OCI-LY7 (cell line): ENCODE measurements at regions not wholly inside any gene's neighbourhood (a gene's known extent, or its start where the extent isn't known, plus 50 kb on each side); places are given as distances from the start of the nearest gene placed in this dataset.

ENCODE experiments used
- BruUV-seq: library from RNA; stranded (reverse); fragments of 400-500 nt; replicated peaks from 2 replicates; lab custom pipeline; 2021; lab: Mats Ljungman, UMichigan
- CTCF ChIA-PET: fragments of 300-600 bp; sonication (Branson Sonifier 250); formaldehyde crosslinking; loops from one replicate; lab custom pipeline; 2022; ENCODE audit warnings: antibody characterized with exemption; ENCODE audit not compliant: unreplicated experiment; lab: Charles Lee
- POLR2A ChIA-PET: fragments of 300-600 bp; sonication (Branson Sonifier 250); formaldehyde crosslinking; loops from one replicate; lab custom pipeline; 2022; ENCODE audit warnings: antibody characterized with exemption; lab: Charles Lee
- DNase-seq: peaks from one replicate; pipeline ENCODE4 v3.0.0-alpha.2; 2015; ENCODE audit warnings: low spot score
- H2AFZ ChIP-seq: fragments of 200-600 bp; sonication (generic), shearing (Covaris generic); 2 replicates; pipeline ENCODE4 v1.6.1; 2014; ENCODE audit warnings: mild to moderate bottlenecking, antibody characterized with exemption, low read length, moderate library complexity
- H3K27ac ChIP-seq: fragments of 200-600 bp; sonication (generic); 2 replicates; pipeline ENCODE4 v1.5.1; 2014; ENCODE audit warnings: mixed run types, low read depth, mild to moderate bottlenecking, moderate library complexity, low read length, inconsistent platforms; ENCODE audit not compliant: poor library complexity, severe bottlenecking
- H3K36me3 ChIP-seq: fragments of 200-600 bp; sonication (generic); 2 replicates; pipeline ENCODE4 v1.6.1; 2014; ENCODE audit warnings: mild to moderate bottlenecking, antibody characterized with exemption, low read length, moderate library complexity, mixed read lengths; ENCODE audit not compliant: insufficient read depth
- H3K4me1 ChIP-seq: fragments of 200-600 bp; sonication (generic); 2 replicates; pipeline ENCODE4 v1.5.1; 2014; ENCODE audit warnings: mild to moderate bottlenecking, low read length; ENCODE audit not compliant: insufficient read depth, poor library complexity, severe bottlenecking
- H3K4me2 ChIP-seq: fragments of 200-600 bp; sonication (generic); 2 replicates; pipeline ENCODE4 v1.6.1; 2014; ENCODE audit warnings: mild to moderate bottlenecking, low read length
- H3K4me3 ChIP-seq: fragments of 200-600 bp; sonication (generic); 2 replicates; pipeline ENCODE4 v1.5.1; 2014; ENCODE audit warnings: mild to moderate bottlenecking, low read depth, low read length; ENCODE audit not compliant: poor library complexity, severe bottlenecking
- H3K79me2 ChIP-seq: fragments of 200-600 bp; sonication (generic); 2 replicates; pipeline ENCODE4 v1.6.1; 2016; ENCODE audit warnings: low read depth, mild to moderate bottlenecking, low read length, moderate library complexity, mixed read lengths; ENCODE audit not compliant: insufficient read depth
- H3K9me2 ChIP-seq: fragments of 200-600 bp; sonication (generic); 2 replicates; pipeline ENCODE4 v1.6.1; 2016; ENCODE audit warnings: mild to moderate bottlenecking, low read length, mixed read lengths; ENCODE audit not compliant: insufficient read depth
- H3K9me3 ChIP-seq: fragments of 200-600 bp; sonication (generic); 2 replicates; pipeline ENCODE4 v1.6.1; 2014; ENCODE audit warnings: mild to moderate bottlenecking, mixed run types, low read length, mixed read lengths
- H4K20me1 ChIP-seq: fragments of 200-600 bp; sonication (generic); 2 replicates; pipeline ENCODE4 v1.6.1; 2014; ENCODE audit warnings: mild to moderate bottlenecking, antibody characterized with exemption, low read length, moderate library complexity, mixed read lengths; ENCODE audit not compliant: insufficient read depth
- EZH2phosphoT487 ChIP-seq: fragments of 200-600 bp; sonication (generic); IDR thresholded peaks from 2 replicates; pipeline ENCODE4 v1.6.1; 2018; ENCODE audit warnings: low read depth, borderline replicate concordance, mild to moderate bottlenecking, mixed run types, antibody characterized with exemption, low read length, moderate library complexity, mixed read lengths
- intact Hi-C: fragments of 100-400 bp; cut with micrococcal nuclease; formaldehyde crosslinking; loops from one replicate; pipeline ENCODE4 v1.10.0; 2022; ENCODE audit not compliant: unreplicated experiment
- TF ChIP-seq, protein P1 (sequence below): fragments of 200-600 bp; sonication (generic); conservative IDR thresholded peaks from 2 replicates; pipeline ENCODE4 v1.5.1; 2014; ENCODE audit warnings: mild to moderate bottlenecking, antibody characterized with exemption, low read length, moderate library complexity, mixed read lengths

DNA sequence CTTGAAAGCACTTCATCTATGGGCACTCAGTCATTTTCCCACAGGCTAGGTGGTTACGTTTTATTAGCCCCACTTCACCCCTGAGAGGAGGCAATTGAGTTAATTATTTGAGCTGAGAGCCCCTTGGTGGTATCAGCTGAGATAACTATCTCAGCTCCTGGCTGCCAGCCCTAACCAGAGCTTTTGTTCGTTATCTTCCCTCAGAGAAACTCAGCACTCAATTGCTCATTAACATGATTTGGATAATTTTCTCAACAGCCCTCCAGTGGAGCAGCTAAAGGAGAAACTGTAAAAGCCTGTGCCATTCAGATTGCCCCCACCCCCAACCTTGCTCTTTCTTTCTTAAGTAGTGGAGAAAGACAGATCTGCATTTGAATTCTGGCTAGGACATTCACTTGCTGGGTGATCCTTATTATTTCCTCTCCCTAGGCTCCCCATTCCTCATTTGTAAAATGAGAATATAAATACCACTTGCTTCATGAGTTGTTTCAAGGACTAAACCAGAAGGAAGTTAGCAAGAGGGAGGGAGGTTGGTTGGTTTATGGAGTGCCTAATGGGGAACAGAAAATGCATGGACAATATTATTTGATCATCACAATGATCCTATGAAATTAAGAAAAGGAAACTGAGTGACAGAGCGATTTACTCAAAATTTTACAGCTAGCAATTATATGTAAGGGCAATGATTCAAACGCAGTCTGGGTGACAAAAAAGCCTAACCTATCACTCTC is 218.7 kb upstream of the FGGY start:
- no peaks in the 10 kb centered on the region for H3K4me1 ChIP-seq
- H3K9me2 ChIP-seq = no peaks in the 10 kb centered on the region
- no TSS peak for BruUV-seq
- POLR2A ChIA-PET = no interaction called here
- H3K27ac ChIP-seq = no peak overlapping the region
- no peak overlapping the region for H3K4me3 ChIP-seq
- H3K9me3 ChIP-seq = no peaks in the 10 kb centered on the region
- TF ChIP-seq, protein P1, sequence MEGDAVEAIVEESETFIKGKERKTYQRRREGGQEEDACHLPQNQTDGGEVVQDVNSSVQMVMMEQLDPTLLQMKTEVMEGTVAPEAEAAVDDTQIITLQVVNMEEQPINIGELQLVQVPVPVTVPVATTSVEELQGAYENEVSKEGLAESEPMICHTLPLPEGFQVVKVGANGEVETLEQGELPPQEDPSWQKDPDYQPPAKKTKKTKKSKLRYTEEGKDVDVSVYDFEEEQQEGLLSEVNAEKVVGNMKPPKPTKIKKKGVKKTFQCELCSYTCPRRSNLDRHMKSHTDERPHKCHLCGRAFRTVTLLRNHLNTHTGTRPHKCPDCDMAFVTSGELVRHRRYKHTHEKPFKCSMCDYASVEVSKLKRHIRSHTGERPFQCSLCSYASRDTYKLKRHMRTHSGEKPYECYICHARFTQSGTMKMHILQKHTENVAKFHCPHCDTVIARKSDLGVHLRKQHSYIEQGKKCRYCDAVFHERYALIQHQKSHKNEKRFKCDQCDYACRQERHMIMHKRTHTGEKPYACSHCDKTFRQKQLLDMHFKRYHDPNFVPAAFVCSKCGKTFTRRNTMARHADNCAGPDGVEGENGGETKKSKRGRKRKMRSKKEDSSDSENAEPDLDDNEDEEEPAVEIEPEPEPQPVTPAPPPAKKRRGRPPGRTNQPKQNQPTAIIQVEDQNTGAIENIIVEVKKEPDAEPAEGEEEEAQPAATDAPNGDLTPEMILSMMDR = no peak
- TF ChIP-seq EZH2phosphoT487 = no peak
- intact Hi-C loops = no loop called here
- H2AFZ ChIP-seq = no peak overlapping the region
- CTCF ChIA-PET = no interaction called here
- no peaks in the 10 kb centered on the region for H4K20me1 ChIP-seq
- H3K4me2 ChIP-seq = no peak overlapping the region
- H3K36me3 ChIP-seq = no peaks in the 10 kb centered on the region
- DNase-seq = no peak
- no peaks in the 10 kb centered on the region for H3K79me2 ChIP-seq

DNA sequence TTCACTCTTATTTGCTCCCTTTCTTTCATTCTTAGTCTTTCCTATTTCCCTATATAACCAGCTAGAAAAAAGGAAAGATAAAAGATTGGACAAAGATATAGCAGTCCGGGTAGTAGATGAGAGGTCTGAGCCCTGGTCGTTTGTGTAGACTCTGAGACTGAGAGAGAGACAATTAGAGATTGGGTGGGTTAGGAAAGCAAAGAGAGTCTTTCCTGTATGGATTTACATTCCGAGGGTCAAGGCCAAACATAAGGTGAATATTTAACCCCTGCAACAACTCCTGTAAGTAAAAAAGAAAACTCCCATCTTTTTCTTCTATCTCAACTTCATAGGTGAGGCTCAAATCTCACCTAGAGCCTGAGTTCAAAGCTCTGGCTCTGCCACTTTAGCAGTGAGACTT is 218.0 kb upstream of the FGGY start:
- no peaks in the 10 kb centered on the region for H3K79me2 ChIP-seq
- no peak overlapping the region for H3K27ac ChIP-seq
- H3K4me2 ChIP-seq = no peak overlapping the region
- no peaks in the 10 kb centered on the region for H3K36me3 ChIP-seq
- TF ChIP-seq, protein P1 = no peak
- TF ChIP-seq EZH2phosphoT487 = no peak
- no peaks in the 10 kb centered on the region for H3K9me2 ChIP-seq
- no peak overlapping the region for H3K4me3 ChIP-seq
- H4K20me1 ChIP-seq = no peaks in the 10 kb centered on the region
- POLR2A ChIA-PET = no interaction called here
- no peak overlapping the region for H2AFZ ChIP-seq
- BruUV-seq = no TSS peak
- peaks cover 1% of the 10 kb centered on the region for H3K4me1 ChIP-seq
- intact Hi-C loops = no loop called here
- no peak for DNase-seq
- CTCF ChIA-PET = no interaction called here
- no peaks in the 10 kb centered on the region for H3K9me3 ChIP-seq

DNA sequence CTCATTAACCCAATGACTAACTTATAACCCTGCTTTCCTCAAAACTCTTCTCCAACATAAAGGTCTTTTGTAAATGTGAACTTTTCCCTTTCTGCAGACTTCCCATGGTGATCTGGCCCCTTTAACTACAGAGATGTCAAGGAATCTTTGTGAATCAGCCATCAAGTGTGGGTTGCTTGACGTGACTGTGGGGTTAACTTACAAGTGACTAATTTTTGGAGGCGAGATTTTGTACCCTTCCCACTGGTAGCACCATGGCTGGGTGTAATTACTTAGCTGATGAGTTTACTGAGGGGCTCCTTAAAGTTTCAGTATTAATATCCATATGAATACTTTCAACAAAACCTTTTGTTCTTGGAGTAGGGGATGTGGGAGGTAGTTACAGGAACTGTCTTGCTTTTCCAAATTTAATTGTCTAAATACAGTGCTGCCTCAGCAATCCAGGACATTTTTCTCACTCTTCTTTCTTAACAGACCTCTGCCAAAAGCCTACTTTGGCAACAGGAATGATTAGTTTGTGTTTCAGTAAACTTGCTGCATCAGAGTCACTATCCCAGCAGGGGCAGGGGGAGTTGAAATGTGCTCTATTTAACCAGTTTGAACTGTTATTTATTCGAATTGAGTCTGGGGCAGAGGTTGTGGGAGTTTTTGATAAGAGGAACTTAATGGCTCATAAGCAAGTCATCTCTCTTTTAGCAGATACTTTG is 217.3 kb upstream of the FGGY start:
- no peak for DNase-seq
- no TSS peak for BruUV-seq
- POLR2A ChIA-PET = no interaction called here
- no peaks in the 10 kb centered on the region for H3K79me2 ChIP-seq
- no peak overlapping the region for H3K27ac ChIP-seq
- H4K20me1 ChIP-seq = no peaks in the 10 kb centered on the region
- H3K9me3 ChIP-seq = no peaks in the 10 kb centered on the region
- TF ChIP-seq, protein P1 = no peak
- TF ChIP-seq EZH2phosphoT487 = no peak
- CTCF ChIA-PET = no interaction called here
- no peaks in the 10 kb centered on the region for H3K9me2 ChIP-seq
- H3K4me3 ChIP-seq = no peak overlapping the region
- H3K4me2 ChIP-seq = no peak overlapping the region
- no peak overlapping the region for H2AFZ ChIP-seq
- H3K36me3 ChIP-seq = no peaks in the 10 kb centered on the region
- intact Hi-C loops = no loop called here
- peaks cover 7% of the 10 kb centered on the region for H3K4me1 ChIP-seq
